ENCODE measurements at regions not wholly inside any gene's neighbourhood (a gene's known extent, or its start where the extent isn't known, plus 50 kb on each side); places are given as distances from the start of the nearest gene placed in this dataset.

GRCh38 chr7:86926732-86927131, 132.7 kb downstream of the ELAPOR2 start:
- H3K36me3 ChIP-seq (ENCODE audit: control insufficient read depth, insufficient read depth, low read length), result no peaks in the 10 kb centered on the region
- intact Hi-C loops (cut with micrococcal nuclease; ENCODE audit: unreplicated experiment), result loop anchor here (2.0 kb wide), 1 partner anchor 218 kb away; no protein-coding TSS in a partner anchor
- H3K9me3 ChIP-seq (ENCODE audit: control insufficient read depth, insufficient read depth, low read depth, low read length), result no peaks in the 10 kb centered on the region
- no TSS peak for BruUV-seq (replicated peaks)
- no peaks in the 10 kb centered on the region for H3K4me1 ChIP-seq (ENCODE audit: control insufficient read depth, insufficient read depth, low read length)
- DNase-seq (ENCODE audit: low read depth, low spot score), result no peak
- ChIA-PET POLR2A (no interaction called here), CTCF (interaction anchor here (0.5 to 1.5 kb wide), 3 partner anchors 102 to 329 kb away, joined by 4 to 11 read pairs (median 5); no protein-coding TSS in a partner anchor)
- no peak overlapping the region for H3K27ac ChIP-seq (ENCODE audit: low read length)
- peaks cover 3% of the 10 kb centered on the region; the same call in 1 of the 2 replicates for H3K27me3 ChIP-seq (ENCODE audit: control insufficient read depth, insufficient read depth, low read length)
- in situ Hi-C loops (cut with HindIII; ENCODE audit: low pct_unique_long_range_greater_than_20kb, low sequenced_read_pairs), result no loop called here
- no peak overlapping the region for H3K4me3 ChIP-seq (ENCODE audit: low read depth in 2 of 2, low read length in 2 of 2)
- TF ChIP-seq, protein P1, sequence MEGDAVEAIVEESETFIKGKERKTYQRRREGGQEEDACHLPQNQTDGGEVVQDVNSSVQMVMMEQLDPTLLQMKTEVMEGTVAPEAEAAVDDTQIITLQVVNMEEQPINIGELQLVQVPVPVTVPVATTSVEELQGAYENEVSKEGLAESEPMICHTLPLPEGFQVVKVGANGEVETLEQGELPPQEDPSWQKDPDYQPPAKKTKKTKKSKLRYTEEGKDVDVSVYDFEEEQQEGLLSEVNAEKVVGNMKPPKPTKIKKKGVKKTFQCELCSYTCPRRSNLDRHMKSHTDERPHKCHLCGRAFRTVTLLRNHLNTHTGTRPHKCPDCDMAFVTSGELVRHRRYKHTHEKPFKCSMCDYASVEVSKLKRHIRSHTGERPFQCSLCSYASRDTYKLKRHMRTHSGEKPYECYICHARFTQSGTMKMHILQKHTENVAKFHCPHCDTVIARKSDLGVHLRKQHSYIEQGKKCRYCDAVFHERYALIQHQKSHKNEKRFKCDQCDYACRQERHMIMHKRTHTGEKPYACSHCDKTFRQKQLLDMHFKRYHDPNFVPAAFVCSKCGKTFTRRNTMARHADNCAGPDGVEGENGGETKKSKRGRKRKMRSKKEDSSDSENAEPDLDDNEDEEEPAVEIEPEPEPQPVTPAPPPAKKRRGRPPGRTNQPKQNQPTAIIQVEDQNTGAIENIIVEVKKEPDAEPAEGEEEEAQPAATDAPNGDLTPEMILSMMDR (IDR thresholded peaks at IDR 0.05), result peak; percentile 78
- TF ChIP-seq, protein P2, sequence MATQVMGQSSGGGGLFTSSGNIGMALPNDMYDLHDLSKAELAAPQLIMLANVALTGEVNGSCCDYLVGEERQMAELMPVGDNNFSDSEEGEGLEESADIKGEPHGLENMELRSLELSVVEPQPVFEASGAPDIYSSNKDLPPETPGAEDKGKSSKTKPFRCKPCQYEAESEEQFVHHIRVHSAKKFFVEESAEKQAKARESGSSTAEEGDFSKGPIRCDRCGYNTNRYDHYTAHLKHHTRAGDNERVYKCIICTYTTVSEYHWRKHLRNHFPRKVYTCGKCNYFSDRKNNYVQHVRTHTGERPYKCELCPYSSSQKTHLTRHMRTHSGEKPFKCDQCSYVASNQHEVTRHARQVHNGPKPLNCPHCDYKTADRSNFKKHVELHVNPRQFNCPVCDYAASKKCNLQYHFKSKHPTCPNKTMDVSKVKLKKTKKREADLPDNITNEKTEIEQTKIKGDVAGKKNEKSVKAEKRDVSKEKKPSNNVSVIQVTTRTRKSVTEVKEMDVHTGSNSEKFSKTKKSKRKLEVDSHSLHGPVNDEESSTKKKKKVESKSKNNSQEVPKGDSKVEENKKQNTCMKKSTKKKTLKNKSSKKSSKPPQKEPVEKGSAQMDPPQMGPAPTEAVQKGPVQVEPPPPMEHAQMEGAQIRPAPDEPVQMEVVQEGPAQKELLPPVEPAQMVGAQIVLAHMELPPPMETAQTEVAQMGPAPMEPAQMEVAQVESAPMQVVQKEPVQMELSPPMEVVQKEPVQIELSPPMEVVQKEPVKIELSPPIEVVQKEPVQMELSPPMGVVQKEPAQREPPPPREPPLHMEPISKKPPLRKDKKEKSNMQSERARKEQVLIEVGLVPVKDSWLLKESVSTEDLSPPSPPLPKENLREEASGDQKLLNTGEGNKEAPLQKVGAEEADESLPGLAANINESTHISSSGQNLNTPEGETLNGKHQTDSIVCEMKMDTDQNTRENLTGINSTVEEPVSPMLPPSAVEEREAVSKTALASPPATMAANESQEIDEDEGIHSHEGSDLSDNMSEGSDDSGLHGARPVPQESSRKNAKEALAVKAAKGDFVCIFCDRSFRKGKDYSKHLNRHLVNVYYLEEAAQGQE (IDR thresholded peaks at IDR 0.05; ENCODE audit: insufficient read depth in 1 of 2, low read depth in 2 of 2, low read length in 1 of 2), result no peak
- ATAC-seq, result peak; percentile 65; the same call in 1 of the 2 replicates

- no peak for DNase-seq (ENCODE audit: low read depth, low spot score)
- Histone ChIP-seq H3K4me1 (ENCODE audit: control insufficient read depth, insufficient read depth, low read length) (no peaks in the 10 kb centered on the region), H3K27me3 (ENCODE audit: control insufficient read depth, insufficient read depth, low read length) (peaks cover 3% of the 10 kb centered on the region; the same call in 1 of the 2 replicates), H3K4me3 (ENCODE audit: low read depth in 2 of 2, low read length in 2 of 2) (no peak overlapping the region), H3K27ac (ENCODE audit: low read length) (no peak overlapping the region), H3K9me3 (ENCODE audit: control insufficient read depth, insufficient read depth, low read depth, low read length) (no peaks in the 10 kb centered on the region), H3K36me3 (ENCODE audit: control insufficient read depth, insufficient read depth, low read length) (no peaks in the 10 kb centered on the region)
- TF ChIP-seq, protein P1 (IDR thresholded peaks at IDR 0.05), result no peak
- TF ChIP-seq TCF7L2 (IDR thresholded peaks at IDR 0.05; ENCODE audit: low read depth, low read length) (no peak), SIN3A (IDR thresholded peaks at IDR 0.05; ENCODE audit: borderline replicate concordance, insufficient read depth, low read depth, low read length) (no peak), POLR2AphosphoS5 (IDR thresholded peaks at IDR 0.05; ENCODE audit: low read depth, low read length) (no peak)
- TF ChIP-seq, protein P2 (IDR thresholded peaks at IDR 0.05; ENCODE audit: insufficient read depth in 1 of 2, low read depth in 2 of 2, low read length in 1 of 2), result no peak
- intact Hi-C loops (cut with micrococcal nuclease; ENCODE audit: unreplicated experiment) (no loop called here), in situ Hi-C loops (cut with HindIII; ENCODE audit: low pct_unique_long_range_greater_than_20kb, low sequenced_read_pairs) (no loop called here)
- BruUV-seq (replicated peaks), result no TSS peak
- ChIA-PET POLR2A (no interaction called here), CTCF (no interaction called here)
- no peak for ATAC-seq
Measured at GRCh38 chr7:86925221-86925620, 134.2 kb downstream of the ELAPOR2 start.

All from Panc1 (cell line).